Psoas muscle (tissue), 7 donors: ENCODE measurements at regions not wholly inside any gene's neighbourhood (a gene's known extent, or its start where the extent isn't known, plus 50 kb on each side); places are given as distances from the start of the nearest gene placed in this dataset.
A peak's percentile ranks its signal among the peaks of the same experiment; 100 is the strongest.

Source experiments
- ATAC-seq, 4 donors: fragments of 200-7000 bp; cut with Tn5 transposase; one replicate each; pipeline ENCODE4 v1.9.1; 2020; ENCODE audit warnings: moderate library complexity in 3 of 4, mild to moderate bottlenecking in 2 of 4
- DNase-seq, 2 donors: peaks; one replicate each; pipeline ENCODE4 v3.0.0-alpha.2; 2020
- H3K27ac ChIP-seq: fragments of 200-600 bp; one replicate; pipeline ENCODE4 v1.8.0; 2022
- H3K27me3 ChIP-seq, 3 donors: fragments of 200-600 bp in 1 of 3; one replicate each; pipeline versions ENCODE4 v1.6.1 to v1.8.0; 2013 to 2022; ENCODE audit warnings: low read length in 2 of 3, mild to moderate bottlenecking in 2 of 3, moderate library complexity in 1 of 3; ENCODE audit not compliant: insufficient read depth in 3 of 3
- H3K36me3 ChIP-seq, 2 donors: fragments of 200-600 bp in 1 of 2; one replicate each; pipeline versions ENCODE4 v1.6.1 to v1.8.0; 2013 to 2022; ENCODE audit warnings: low read depth in 1 of 2, mild to moderate bottlenecking in 1 of 2, moderate library complexity in 1 of 2; ENCODE audit not compliant: insufficient read depth in 1 of 2
- H3K4me1 ChIP-seq: fragments of 200-600 bp; one replicate; pipeline ENCODE4 v1.8.0; 2022
- H3K4me3 ChIP-seq: fragments of 200-600 bp; one replicate; pipeline ENCODE4 v1.8.0; 2022; ENCODE audit warnings: mild to moderate bottlenecking
- H3K9me3 ChIP-seq: fragments of 200-600 bp; one replicate; pipeline ENCODE4 v1.8.0; 2022
- WGBS, 3 donors: extraction: QIAGEN DNeasy Blood & Tissue Kit; methylation state at CpG; one replicate each; pipeline versions ENCODE4 v1.1.6 to v1.1.7; 2013; 5-methylcytosine and 5-hydroxymethylcytosine counted together
- intact Hi-C, 2 donors: fragments of 100-400 bp; cut with DNase I; formaldehyde crosslinking; loops; one replicate each; pipeline versions ENCODE4 v1.11.0 to v1.14.2; 2022
- TF ChIP-seq, protein P1 (sequence below): fragments of 200-600 bp; IDR thresholded peaks from one replicate; pipeline ENCODE4 v1.8.0; 2022; ENCODE audit warnings: antibody characterized with exemption
- donor health status: healthy with polysubstance abuse.
- donor health status: DM: no; HTN: no; CAD: no; lungs with moderate emphysema.
- donor health status: Bipolar disorder and iron deficiency.
- donor health status: healthy.
- donor health status: DM: yes; HTN: yes; CAD: no.
- donor health status: DM: no; HTN: no; CAD: no.
- donor health status: DM: yes; HTN: yes; CAD: no.

DNA sequence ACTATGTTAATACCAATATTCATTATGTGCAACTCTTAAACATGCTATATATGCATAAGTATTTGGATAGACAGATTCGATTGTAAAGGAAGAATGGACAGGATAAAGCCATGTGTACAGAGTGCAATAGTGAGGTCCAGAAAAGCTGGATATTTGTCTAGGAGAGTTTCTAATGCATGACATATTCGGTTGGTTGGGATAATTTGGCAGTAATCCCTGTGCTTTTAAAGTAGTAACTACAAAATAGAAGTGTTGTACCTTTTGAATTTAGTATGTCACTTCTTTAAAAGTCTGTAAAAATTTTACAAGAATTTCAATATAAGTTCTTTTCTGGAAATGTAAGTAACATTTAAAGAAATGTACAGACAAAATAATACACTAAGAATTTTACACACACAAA, 774.5 kb downstream of the USP25 start:
- intact Hi-C loops: no loop called here
- H3K4me1 ChIP-seq: no peaks in the 10 kb centered on the region
- DNase-seq: no peak
- H3K27ac ChIP-seq: no peak overlapping the region
- H3K4me3 ChIP-seq: no peak overlapping the region
- H3K36me3 ChIP-seq: no peaks in the 10 kb centered on the region
- WGBS, 3 donors: 42 to 56% (median 42%) methylated on average over 2 of the region's 2 CpGs
- no peak for ATAC-seq
- TF ChIP-seq, protein P1, sequence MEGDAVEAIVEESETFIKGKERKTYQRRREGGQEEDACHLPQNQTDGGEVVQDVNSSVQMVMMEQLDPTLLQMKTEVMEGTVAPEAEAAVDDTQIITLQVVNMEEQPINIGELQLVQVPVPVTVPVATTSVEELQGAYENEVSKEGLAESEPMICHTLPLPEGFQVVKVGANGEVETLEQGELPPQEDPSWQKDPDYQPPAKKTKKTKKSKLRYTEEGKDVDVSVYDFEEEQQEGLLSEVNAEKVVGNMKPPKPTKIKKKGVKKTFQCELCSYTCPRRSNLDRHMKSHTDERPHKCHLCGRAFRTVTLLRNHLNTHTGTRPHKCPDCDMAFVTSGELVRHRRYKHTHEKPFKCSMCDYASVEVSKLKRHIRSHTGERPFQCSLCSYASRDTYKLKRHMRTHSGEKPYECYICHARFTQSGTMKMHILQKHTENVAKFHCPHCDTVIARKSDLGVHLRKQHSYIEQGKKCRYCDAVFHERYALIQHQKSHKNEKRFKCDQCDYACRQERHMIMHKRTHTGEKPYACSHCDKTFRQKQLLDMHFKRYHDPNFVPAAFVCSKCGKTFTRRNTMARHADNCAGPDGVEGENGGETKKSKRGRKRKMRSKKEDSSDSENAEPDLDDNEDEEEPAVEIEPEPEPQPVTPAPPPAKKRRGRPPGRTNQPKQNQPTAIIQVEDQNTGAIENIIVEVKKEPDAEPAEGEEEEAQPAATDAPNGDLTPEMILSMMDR: no peak
- no peaks in the 10 kb centered on the region for H3K9me3 ChIP-seq
- no peaks in the 10 kb centered on the region for H3K27me3 ChIP-seq

DNA sequence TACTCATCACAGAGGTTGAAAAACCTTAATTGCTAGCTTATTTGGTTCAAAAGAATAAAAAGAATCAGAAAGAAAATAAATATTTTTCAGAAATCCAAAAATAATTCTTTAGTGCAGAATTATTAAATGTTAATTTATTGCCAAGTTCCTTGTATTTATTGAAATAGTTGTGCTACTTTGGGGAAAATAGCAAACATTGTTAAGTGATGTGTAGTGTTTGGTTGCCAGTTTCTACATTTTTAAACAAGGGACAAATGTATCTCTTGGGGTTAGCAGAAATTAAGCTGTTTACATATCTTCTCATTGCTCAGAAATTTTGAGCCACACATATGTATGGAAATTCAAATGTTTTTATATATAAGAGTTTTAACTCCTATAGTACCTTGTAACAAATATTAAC, 775.0 kb downstream of the USP25 start:
- no peak for DNase-seq
- H3K27ac ChIP-seq: no peak overlapping the region
- no peak for ATAC-seq
- H3K36me3 ChIP-seq: no peaks in the 10 kb centered on the region
- TF ChIP-seq, protein P1: no peak
- intact Hi-C loops: no loop called here
- H3K27me3 ChIP-seq: no peaks in the 10 kb centered on the region
- no peaks in the 10 kb centered on the region for H3K4me1 ChIP-seq
- H3K9me3 ChIP-seq: no peaks in the 10 kb centered on the region
- H3K4me3 ChIP-seq: no peak overlapping the region

GRCh38 chr21:16509476-16509875, 779.7 kb downstream of the USP25 start:
- no peak overlapping the region for H3K27ac ChIP-seq
- ATAC-seq (no peak), DNase-seq (no peak)
- no peaks in the 10 kb centered on the region for H3K4me1 ChIP-seq
- intact Hi-C loops: no loop called here
- H3K4me3 ChIP-seq: no peak overlapping the region
- H3K9me3 ChIP-seq: no peaks in the 10 kb centered on the region
- WGBS, 3 donors: 30 to 63% (median 48%) methylated on average over 3 of the region's 3 CpGs
- no peaks in the 10 kb centered on the region for H3K27me3 ChIP-seq
- TF ChIP-seq, protein P1: no peak
- H3K36me3 ChIP-seq: no peaks in the 10 kb centered on the region

DNA sequence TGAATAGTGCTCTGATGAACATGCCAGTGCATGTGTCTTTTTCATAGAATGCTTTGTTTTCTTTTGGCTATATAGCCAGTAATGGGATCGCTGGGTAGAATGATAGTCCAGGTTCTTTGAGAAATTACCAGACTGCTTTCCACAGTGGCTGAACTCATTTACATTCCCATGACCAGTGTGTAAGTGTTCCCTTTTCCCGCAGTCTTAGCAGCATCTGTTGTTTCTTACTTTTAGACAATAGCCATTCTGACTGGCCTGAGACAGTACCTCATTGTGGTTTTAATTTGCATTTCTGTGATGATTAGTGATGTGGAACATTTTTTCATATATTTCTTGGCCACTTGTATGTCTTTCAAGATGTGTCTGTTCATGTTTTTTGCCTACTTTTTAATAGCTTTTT, 784.5 kb downstream of the USP25 start:
- no peak for ATAC-seq
- WGBS, 3 donors: 80 to 85% (median 82%) methylated on average over 2 of the region's 2 CpGs
- TF ChIP-seq, protein P1: no peak
- Histone ChIP-seq H3K4me3 (no peak overlapping the region), H3K27ac (no peak overlapping the region), H3K27me3 (no peaks in the 10 kb centered on the region), H3K4me1 (no peaks in the 10 kb centered on the region), H3K36me3 (no peaks in the 10 kb centered on the region), H3K9me3 (peaks cover 10% of the 10 kb centered on the region)
- no peak for DNase-seq
- intact Hi-C loops: no loop called here

DNA sequence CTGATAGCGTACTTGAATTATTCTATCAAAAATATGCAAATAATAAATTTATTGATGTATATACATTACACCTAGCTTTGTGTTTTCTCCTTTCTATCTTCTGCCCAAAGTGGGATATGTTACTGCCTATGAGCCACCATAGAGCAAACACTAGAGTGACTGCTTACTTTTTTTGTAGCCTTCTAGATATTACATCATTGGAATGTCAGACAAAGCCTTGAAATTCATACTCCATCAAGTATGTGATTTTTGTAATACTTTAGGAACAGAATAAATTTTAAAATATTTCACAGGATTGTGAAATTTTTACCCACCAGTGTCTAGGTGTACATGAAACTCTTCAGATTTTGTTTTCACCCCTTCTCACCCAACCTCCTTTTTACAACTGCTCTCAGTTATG, 787.6 kb downstream of the USP25 start:
- DNase-seq: no peak
- intact Hi-C loops: no loop called here
- no peaks in the 10 kb centered on the region for H3K4me1 ChIP-seq
- H3K27me3 ChIP-seq: no peaks in the 10 kb centered on the region
- TF ChIP-seq, protein P1: no peak
- H3K9me3 ChIP-seq: peaks cover 10% of the 10 kb centered on the region
- ATAC-seq: peak in 1 of 4 donors; percentile 41
- no peak overlapping the region for H3K27ac ChIP-seq
- no peak overlapping the region for H3K4me3 ChIP-seq
- WGBS, 3 donors: 98 to 100% (median 99%) methylated on average over 1 of the region's 1 CpG
- H3K36me3 ChIP-seq: no peaks in the 10 kb centered on the region
